Fibroblast of lung (primary cell): ENCODE measurements at regions not wholly inside any gene's neighbourhood (a gene's known extent, or its start where the extent isn't known, plus 50 kb on each side); places are given as distances from the start of the nearest gene placed in this dataset.

Experiments used
- DNase-seq, 2 donors: peaks; one replicate each; pipeline versions ENCODE4 v3.0.0 to v3.0.0-alpha.2; 2010; ENCODE audit warnings: low read depth in 2 of 2
- H2AFZ ChIP-seq: 2 replicates; pipeline ENCODE4 v1.5.1; 2012; ENCODE audit warnings: low read length, control low read depth, inconsistent platforms
- H3K27ac ChIP-seq: 2 replicates; pipeline ENCODE4 v1.5.1; 2011; ENCODE audit warnings: low read length, control low read depth; ENCODE audit not compliant: insufficient read depth
- H3K27me3 ChIP-seq: 2 replicates; pipeline ENCODE4 v1.5.1; 2011; ENCODE audit warnings: mild to moderate bottlenecking, low read length; ENCODE audit not compliant: control insufficient read depth, insufficient read depth
- H3K36me3 ChIP-seq: 2 replicates; pipeline ENCODE4 v1.5.1; 2011; ENCODE audit warnings: low read length; ENCODE audit not compliant: control insufficient read depth, insufficient read depth
- H3K4me1 ChIP-seq: 2 replicates; pipeline ENCODE4 v1.5.1; 2011; ENCODE audit warnings: low read length; ENCODE audit not compliant: control insufficient read depth, insufficient read depth; ENCODE audit errors: extremely low read depth
- H3K4me2 ChIP-seq: 2 replicates; pipeline ENCODE4 v1.5.1; 2011; ENCODE audit warnings: low read length, control low read depth; ENCODE audit not compliant: insufficient read depth; ENCODE audit errors: extremely low read depth
- H3K4me3 ChIP-seq, 4 experiments: fragments of 200-600 bp in 1 of 4; sonication (generic) in 1 of 4; replicated peaks in 1 of 4; 2 replicates each; pipeline ENCODE4 v1.5.1; 2011 to 2016; ENCODE audit warnings: low read length in 4 of 4, low read depth in 3 of 4, mild to moderate bottlenecking in 3 of 4, control low read depth in 2 of 4, inconsistent platforms in 1 of 4, mixed read lengths in 1 of 4; ENCODE audit not compliant: insufficient read depth in 1 of 4; ENCODE audit errors: control extremely low read depth in 1 of 4
- H3K79me2 ChIP-seq: 2 replicates; pipeline ENCODE4 v1.5.1; 2012; ENCODE audit warnings: mild to moderate bottlenecking, low read length, inconsistent platforms; ENCODE audit not compliant: control insufficient read depth, insufficient read depth
- H3K9ac ChIP-seq: 2 replicates; pipeline ENCODE4 v1.5.1; 2011; ENCODE audit warnings: mild to moderate bottlenecking, low read length, control low read depth; ENCODE audit not compliant: insufficient read depth
- H3K9me3 ChIP-seq: 2 replicates; pipeline ENCODE4 v1.5.1; 2012; ENCODE audit warnings: low read depth, low read length; ENCODE audit not compliant: control insufficient read depth, insufficient read depth
- H4K20me1 ChIP-seq: 2 replicates; pipeline ENCODE4 v1.5.1; 2011; ENCODE audit warnings: low read length; ENCODE audit not compliant: control insufficient read depth, insufficient read depth; ENCODE audit errors: extremely low read depth
- EZH2 ChIP-seq: IDR thresholded peaks from 2 replicates; pipeline ENCODE4 v1.5.1; 2012; ENCODE audit warnings: low read length, control low read depth, mild to moderate bottlenecking; ENCODE audit errors: missing control alignments
- TF ChIP-seq, protein P1 (sequence below), 2 donors: IDR thresholded peaks in 1 of 2; conservative IDR thresholded peaks in 1 of 2; 1 replicate in 1 of 2; 2 replicates in 1 of 2; pipeline ENCODE4 v1.5.1; 2011 to 2012; ENCODE audit warnings: low read length in 2 of 2, control low read depth in 1 of 2, inconsistent platforms in 1 of 2, low read depth in 1 of 2, mild to moderate bottlenecking in 1 of 2

DNA sequence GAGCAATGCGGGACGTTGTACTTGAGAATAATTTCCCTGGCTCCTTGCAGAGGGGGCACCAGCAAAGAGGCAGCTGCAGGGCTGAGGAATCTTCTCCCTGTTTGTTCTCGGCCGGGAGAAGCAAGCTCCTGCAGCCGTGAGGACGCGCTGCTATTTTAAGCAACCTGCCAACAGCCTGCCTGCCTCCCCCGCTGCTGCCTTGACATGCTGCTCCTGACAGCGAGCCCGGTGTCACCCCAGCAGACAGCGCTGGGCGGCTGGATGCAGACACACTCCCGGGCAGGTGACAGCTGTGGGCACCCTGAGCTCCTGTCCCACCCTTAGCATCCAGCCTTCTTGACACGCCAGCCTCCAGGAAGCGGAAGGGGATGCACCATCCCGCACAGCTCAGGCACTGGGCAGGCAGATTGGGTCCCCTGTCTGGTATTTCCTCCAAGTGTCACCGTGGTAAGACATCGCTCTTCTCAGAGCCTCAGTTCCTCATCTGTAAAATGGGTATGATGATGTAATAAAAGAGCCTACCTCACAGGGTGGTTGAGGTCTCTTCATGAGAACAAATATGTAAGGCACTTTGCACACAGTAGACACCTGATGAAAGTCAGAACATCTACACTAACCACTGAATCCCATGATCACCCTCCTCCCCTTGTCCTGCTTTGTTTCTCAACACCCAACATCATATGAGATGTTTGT lies 530.6 kb downstream of the MN1 start:
- Histone ChIP-seq H3K4me3 (no peak overlapping the region), H3K9ac (no peak overlapping the region), H3K9me3 (no peaks in the 10 kb centered on the region), H4K20me1 (no peaks in the 10 kb centered on the region), H3K79me2 (no peaks in the 10 kb centered on the region), H2AFZ (no peak overlapping the region), H3K4me1 (no peaks in the 10 kb centered on the region), H3K27me3 (peaks cover 8% of the 10 kb centered on the region), H3K36me3 (no peaks in the 10 kb centered on the region), H3K4me2 (no peak overlapping the region), H3K27ac (no peak overlapping the region)
- DNase-seq: peak in 1 of 2 donors; percentile 51
- no peak for TF ChIP-seq EZH2
- TF ChIP-seq, protein P1, sequence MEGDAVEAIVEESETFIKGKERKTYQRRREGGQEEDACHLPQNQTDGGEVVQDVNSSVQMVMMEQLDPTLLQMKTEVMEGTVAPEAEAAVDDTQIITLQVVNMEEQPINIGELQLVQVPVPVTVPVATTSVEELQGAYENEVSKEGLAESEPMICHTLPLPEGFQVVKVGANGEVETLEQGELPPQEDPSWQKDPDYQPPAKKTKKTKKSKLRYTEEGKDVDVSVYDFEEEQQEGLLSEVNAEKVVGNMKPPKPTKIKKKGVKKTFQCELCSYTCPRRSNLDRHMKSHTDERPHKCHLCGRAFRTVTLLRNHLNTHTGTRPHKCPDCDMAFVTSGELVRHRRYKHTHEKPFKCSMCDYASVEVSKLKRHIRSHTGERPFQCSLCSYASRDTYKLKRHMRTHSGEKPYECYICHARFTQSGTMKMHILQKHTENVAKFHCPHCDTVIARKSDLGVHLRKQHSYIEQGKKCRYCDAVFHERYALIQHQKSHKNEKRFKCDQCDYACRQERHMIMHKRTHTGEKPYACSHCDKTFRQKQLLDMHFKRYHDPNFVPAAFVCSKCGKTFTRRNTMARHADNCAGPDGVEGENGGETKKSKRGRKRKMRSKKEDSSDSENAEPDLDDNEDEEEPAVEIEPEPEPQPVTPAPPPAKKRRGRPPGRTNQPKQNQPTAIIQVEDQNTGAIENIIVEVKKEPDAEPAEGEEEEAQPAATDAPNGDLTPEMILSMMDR (conservative IDR thresholded peaks at IDR 0.05 in 1 of 2, IDR thresholded peaks at IDR 0.05 in 1 of 2; ENCODE audit: low read depth in 1 of 2, low read length in 2 of 2): no peak

- Histone ChIP-seq H3K36me3 (no peaks in the 10 kb centered on the region), H3K27me3 (peaks cover 7% of the 10 kb centered on the region), H3K27ac (no peak overlapping the region), H3K4me3 (no peak overlapping the region), H3K9ac (no peak overlapping the region), H3K4me2 (no peak overlapping the region), H4K20me1 (no peaks in the 10 kb centered on the region), H2AFZ (no peak overlapping the region), H3K9me3 (no peaks in the 10 kb centered on the region), H3K79me2 (no peaks in the 10 kb centered on the region), H3K4me1 (no peaks in the 10 kb centered on the region)
- DNase-seq: no peak
- TF ChIP-seq, protein P1 (conservative IDR thresholded peaks at IDR 0.05 in 1 of 2, IDR thresholded peaks at IDR 0.05 in 1 of 2; ENCODE audit: low read depth in 1 of 2, low read length in 2 of 2): no peak
- no peak for TF ChIP-seq EZH2
Measured at GRCh38 chr22:27273436-27273835, 528.1 kb downstream of the MN1 start.

GRCh38 chr22:27273853-27274252 lies 527.7 kb downstream of the MN1 start:
- Histone ChIP-seq H3K36me3 (no peaks in the 10 kb centered on the region), H3K9me3 (no peaks in the 10 kb centered on the region), H3K27me3 (peaks cover 6% of the 10 kb centered on the region), H3K4me3 (no peak overlapping the region), H3K9ac (no peak overlapping the region), H2AFZ (no peak overlapping the region), H4K20me1 (no peaks in the 10 kb centered on the region), H3K79me2 (no peaks in the 10 kb centered on the region), H3K27ac (no peak overlapping the region), H3K4me2 (no peak overlapping the region), H3K4me1 (no peaks in the 10 kb centered on the region)
- no peak for DNase-seq
- TF ChIP-seq, protein P1 (conservative IDR thresholded peaks at IDR 0.05 in 1 of 2, IDR thresholded peaks at IDR 0.05 in 1 of 2; ENCODE audit: low read depth in 1 of 2, low read length in 2 of 2): no peak
- no peak for TF ChIP-seq EZH2
